GM12878 (cell line): ENCODE measurements at regions not wholly inside any gene's neighbourhood (a gene's known extent, or its start where the extent isn't known, plus 50 kb on each side); places are given as distances from the start of the nearest gene placed in this dataset.

Experiments used
- ASH2L ChIP-seq: fragments of 300-600, 200-600 bp; sonication (generic); IDR thresholded peaks from 2 replicates; pipeline ENCODE4 v1.6.1; 2017; ENCODE audit warnings: low read depth, mild to moderate bottlenecking, borderline replicate concordance
- BCL11A ChIP-seq: IDR thresholded peaks from 2 replicates; pipeline ENCODE4 v1.6.1; 2011; ENCODE audit warnings: low read depth, low read length
- BHLHE40 ChIP-seq, 2 experiments: fragments of 450-650 bp in 1 of 2; IDR thresholded peaks; 2 replicates each; pipeline ENCODE4 v1.6.1; 2011 to 2017; ENCODE audit warnings: low read depth in 2 of 2, borderline replicate concordance in 1 of 2, improper control_type of control experiment in 1 of 2, low read length in 1 of 2, mild to moderate bottlenecking in 1 of 2
- BMI1 ChIP-seq: fragments of 450-650 bp; IDR thresholded peaks from 2 replicates; pipeline ENCODE4 v1.6.1; 2016; ENCODE audit warnings: mild to moderate bottlenecking, moderate library complexity, borderline replicate concordance
- CHD2 ChIP-seq: IDR thresholded peaks from 2 replicates; pipeline ENCODE4 v1.6.1; 2011; ENCODE audit warnings: low read depth, low read length, improper control_type of control experiment, borderline replicate concordance
- CREB1 ChIP-seq: IDR thresholded peaks from 2 replicates; pipeline ENCODE4 v1.6.1; 2012; ENCODE audit warnings: low read depth, mild to moderate bottlenecking, inconsistent platforms
- EP300 ChIP-seq, 2 experiments: fragments of 150-350 bp in 1 of 2; IDR thresholded peaks; 2 replicates each; pipeline ENCODE4 v1.6.1; 2011 to 2012; ENCODE audit warnings: low read depth in 2 of 2, low read length in 2 of 2, borderline replicate concordance in 1 of 2, improper control_type of control experiment in 1 of 2, inconsistent platforms in 1 of 2; ENCODE audit not compliant: control insufficient read depth in 1 of 2
- HCFC1 ChIP-seq: fragments of 150-350 bp; IDR thresholded peaks from 2 replicates; pipeline ENCODE4 v1.6.1; 2014; ENCODE audit warnings: low read length
- HDGF ChIP-seq: fragments of 450-650 bp; IDR thresholded peaks from 2 replicates; pipeline ENCODE4 v1.6.1; 2016; ENCODE audit warnings: antibody characterized with exemption
- IKZF1 ChIP-seq: fragments of 450-650 bp; conservative IDR thresholded peaks from 2 replicates; pipeline ENCODE4 v1.6.1; 2017; ENCODE audit warnings: antibody characterized with exemption, mild to moderate bottlenecking
- IKZF2 ChIP-seq, 2 experiments: fragments of 450-650 bp; IDR thresholded peaks; 2 replicates each; pipeline ENCODE4 v1.6.1; 2017; ENCODE audit warnings: mild to moderate bottlenecking in 2 of 2, moderate library complexity in 2 of 2
- IRF4 ChIP-seq: IDR thresholded peaks from 2 replicates; pipeline ENCODE4 v1.6.1; 2011; ENCODE audit warnings: low read depth, low read length
- JUNB ChIP-seq: IDR thresholded peaks from 2 replicates; pipeline ENCODE4 v1.6.1; 2016; ENCODE audit warnings: antibody characterized with exemption, mild to moderate bottlenecking
- LARP7 ChIP-seq: fragments of 450-650 bp; IDR thresholded peaks from 2 replicates; pipeline ENCODE4 v1.6.1; 2017; ENCODE audit warnings: mild to moderate bottlenecking
- MLLT1 ChIP-seq: fragments of 450-650 bp; IDR thresholded peaks from 2 replicates; pipeline ENCODE4 v1.6.1; 2016; ENCODE audit warnings: mild to moderate bottlenecking
- NR2C1 ChIP-seq: fragments of 450-650 bp; IDR thresholded peaks from 2 replicates; pipeline ENCODE4 v1.6.1; 2017; ENCODE audit warnings: antibody characterized with exemption, mild to moderate bottlenecking, moderate library complexity
- RAD51 ChIP-seq: fragments of 450-650 bp; IDR thresholded peaks from 2 replicates; pipeline ENCODE4 v1.6.1; 2016; ENCODE audit warnings: moderate library complexity, mild to moderate bottlenecking, inconsistent platforms
- SIX5 ChIP-seq: IDR thresholded peaks from 2 replicates; pipeline ENCODE4 v1.6.1; 2011; ENCODE audit warnings: mild to moderate bottlenecking, low read depth, low read length, moderate library complexity; ENCODE audit not compliant: severe bottlenecking
- SMC3 ChIP-seq: IDR thresholded peaks from 2 replicates; pipeline ENCODE4 v1.6.1; 2011; ENCODE audit warnings: low read length, improper control_type of control experiment, borderline replicate concordance
- USF1 ChIP-seq: IDR thresholded peaks from 2 replicates; pipeline ENCODE4 v1.6.1; 2011; ENCODE audit warnings: borderline replicate concordance, low read depth, mild to moderate bottlenecking, moderate library complexity, mixed read lengths, low read length; ENCODE audit not compliant: insufficient read depth; ENCODE audit errors: extremely low read length
- YY1 ChIP-seq: IDR thresholded peaks from 2 replicates; pipeline ENCODE4 v1.6.1; 2011; ENCODE audit warnings: low read depth, mild to moderate bottlenecking, low read length
- ZNF217 ChIP-seq: fragments of 450-650 bp; IDR thresholded peaks from 2 replicates; pipeline ENCODE4 v1.6.1; 2017; ENCODE audit warnings: antibody characterized with exemption, mild to moderate bottlenecking
- ZNF687 ChIP-seq: fragments of 450-650 bp; IDR thresholded peaks from 2 replicates; pipeline ENCODE4 v1.6.1; 2017; ENCODE audit warnings: mild to moderate bottlenecking, moderate library complexity
- TF ChIP-seq, protein P1 (sequence below): IDR thresholded peaks from 2 replicates; pipeline ENCODE4 v1.6.1; 2011; ENCODE audit warnings: borderline replicate concordance, low read depth, mild to moderate bottlenecking, moderate library complexity, low read length; ENCODE audit not compliant: insufficient read depth, poor library complexity, severe bottlenecking

DNA sequence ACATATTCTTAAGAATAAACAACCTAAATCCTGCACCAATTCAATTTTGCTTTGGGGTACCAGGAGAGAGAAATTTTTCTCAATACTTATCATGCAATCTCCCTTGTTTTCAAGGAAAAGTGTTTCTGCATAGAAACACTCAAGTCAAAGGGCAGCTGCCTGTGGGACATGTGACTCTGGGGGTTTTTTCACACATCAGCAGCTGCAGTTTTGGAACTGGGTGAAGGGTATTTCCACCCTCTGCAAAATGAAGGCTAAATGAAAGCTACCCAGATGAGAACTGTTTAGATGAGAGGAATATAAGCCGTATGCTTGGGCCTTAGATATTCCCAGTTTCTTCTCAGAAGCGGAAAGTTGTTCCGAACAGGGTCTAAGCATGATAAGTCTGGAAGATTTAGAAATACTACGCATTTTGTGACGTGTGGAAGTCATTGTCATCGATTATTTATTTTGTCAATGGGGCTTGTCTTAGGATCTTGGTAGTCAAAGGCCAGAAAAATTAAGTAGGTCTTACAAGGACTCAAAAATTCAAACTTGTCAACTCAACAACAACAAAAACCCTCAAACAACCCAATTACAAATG, 64.3 kb upstream of the BOD1 start (continued):
- TF ChIP-seq, protein P1, sequence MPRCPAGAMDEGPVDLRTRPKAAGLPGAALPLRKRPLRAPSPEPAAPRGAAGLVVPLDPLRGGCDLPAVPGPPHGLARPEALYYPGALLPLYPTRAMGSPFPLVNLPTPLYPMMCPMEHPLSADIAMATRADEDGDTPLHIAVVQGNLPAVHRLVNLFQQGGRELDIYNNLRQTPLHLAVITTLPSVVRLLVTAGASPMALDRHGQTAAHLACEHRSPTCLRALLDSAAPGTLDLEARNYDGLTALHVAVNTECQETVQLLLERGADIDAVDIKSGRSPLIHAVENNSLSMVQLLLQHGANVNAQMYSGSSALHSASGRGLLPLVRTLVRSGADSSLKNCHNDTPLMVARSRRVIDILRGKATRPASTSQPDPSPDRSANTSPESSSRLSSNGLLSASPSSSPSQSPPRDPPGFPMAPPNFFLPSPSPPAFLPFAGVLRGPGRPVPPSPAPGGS = no peak
- no peak for TF ChIP-seq HCFC1
- TF ChIP-seq LARP7 = no peak
- TF ChIP-seq SMC3 = peak; percentile 12; the same call in 1 of the 2 replicates
- TF ChIP-seq BHLHE40 (IDR thresholded peaks at IDR 0.05; ENCODE audit: borderline replicate concordance in 1 of 2, low read depth in 2 of 2, low read length in 1 of 2) = peak; percentile 51 to 79
- peak; percentile 95 for TF ChIP-seq RAD51
- peak; percentile 17; the same call in 1 of the 2 replicates for TF ChIP-seq ZNF217
- 0 out of 2 replicates have a peak, but pooled peaks have one; percentile 24 for TF ChIP-seq CREB1
- no peak for TF ChIP-seq CHD2
- TF ChIP-seq YY1 = peak; percentile 77
- TF ChIP-seq HDGF = no peak
- TF ChIP-seq BCL11A = 0 out of 2 replicates have a peak, but pooled peaks have one; percentile 10
- peak; percentile 71; the same call in 1 of the 2 replicates for TF ChIP-seq ZNF687
- TF ChIP-seq SIX5 = no peak
- TF ChIP-seq ASH2L = no peak
- peak; percentile 63 for TF ChIP-seq USF1
- TF ChIP-seq IRF4 = peak; percentile 7; the same call in 1 of the 2 replicates
- TF ChIP-seq BMI1 = 0 out of 2 replicates have a peak, but pooled peaks have one; percentile 11
- peak; percentile 99 for TF ChIP-seq MLLT1
- TF ChIP-seq IKZF1 = peak; percentile 67
- TF ChIP-seq NR2C1 = peak; percentile 30; the same call in 1 of the 2 replicates
- peak in 1 of 2 experiments; percentile 36; a peak in 2 of 4 replicates for TF ChIP-seq IKZF2 (IDR thresholded peaks at IDR 0.05)
- TF ChIP-seq JUNB = no peak
- peak in 1 of 2 experiments; percentile 62; a peak in 1 of 4 replicates for TF ChIP-seq EP300 (IDR thresholded peaks at IDR 0.05; ENCODE audit: borderline replicate concordance in 1 of 2, control insufficient read depth in 1 of 2, low read depth in 2 of 2, low read length in 2 of 2)
